ENCODE measurements at regions not wholly inside any gene's neighbourhood (a gene's known extent, or its start where the extent isn't known, plus 50 kb on each side); places are given as distances from the start of the nearest gene placed in this dataset.

DNA sequence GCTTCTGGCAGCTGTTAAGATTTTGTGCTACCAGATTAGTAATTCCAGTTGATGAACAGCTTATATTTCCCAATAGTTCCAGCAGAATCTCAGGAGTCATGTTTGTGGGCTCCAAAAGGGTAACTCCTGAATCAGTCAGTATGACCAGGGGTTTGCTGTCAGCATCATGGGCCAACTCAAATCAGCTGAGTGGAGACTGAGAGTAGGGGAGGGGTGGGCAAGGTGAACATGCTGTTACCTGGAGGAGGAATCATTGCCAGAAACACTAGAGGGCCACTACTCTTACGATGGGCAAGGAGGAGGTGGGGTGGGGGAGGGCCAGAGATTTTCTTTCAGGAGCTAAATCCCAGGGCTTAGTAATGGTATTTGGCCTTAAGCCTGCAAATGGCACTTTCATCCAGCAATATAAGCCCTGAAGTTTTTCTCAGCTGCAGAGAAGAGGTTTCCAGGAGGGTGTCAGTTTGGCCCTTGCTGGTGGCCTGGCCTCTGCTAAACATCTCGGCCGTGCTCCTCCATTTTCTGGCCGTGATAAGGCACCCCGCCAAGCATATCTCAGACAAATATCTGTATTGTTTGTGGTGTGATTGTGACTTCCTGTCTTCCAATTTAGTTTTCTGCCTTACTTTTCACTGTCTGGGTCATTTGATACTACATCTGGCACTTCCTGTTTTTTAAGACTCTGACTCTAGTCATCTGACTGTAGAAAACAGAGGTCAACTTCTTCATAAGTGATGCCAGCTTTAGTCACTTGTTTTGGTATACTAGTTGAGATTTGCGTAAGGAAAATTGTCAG is 120.5 kb upstream of the CXCR4 start:
- TF ChIP-seq EZH2phosphoT487 (IDR thresholded peaks at IDR 0.05; ENCODE audit: borderline replicate concordance, low read depth, low read length) (no peak), CTCF (conservative IDR thresholded peaks at IDR 0.05; ENCODE audit: low read length) (peak; percentile 21; the same call in 1 of the 2 replicates)
- peak; percentile 97 for DNase-seq (ENCODE audit: low spot score)
- Histone ChIP-seq H3K4me3 (ENCODE audit: low read depth, low read length, poor library complexity, severe bottlenecking) (peak overlapping the region; percentile 54), H2AFZ (ENCODE audit: low read length) (peak overlapping the region; percentile 78; the same call in 1 of the 2 replicates), H3K79me2 (ENCODE audit: insufficient read depth, low read depth, low read length) (no peaks in the 10 kb centered on the region), H3K27ac (ENCODE audit: low read depth, low read length, poor library complexity, severe bottlenecking) (peak overlapping the region; percentile 100), H3K4me2 (ENCODE audit: low read length) (peak overlapping the region; percentile 92), H3K9me3 (ENCODE audit: low read length) (no peaks in the 10 kb centered on the region), H3K4me1 (ENCODE audit: insufficient read depth, low read length, poor library complexity, severe bottlenecking) (peaks cover 88% of the 10 kb centered on the region), H3K9me2 (ENCODE audit: insufficient read depth, low read length) (no peaks in the 10 kb centered on the region), H3K36me3 (ENCODE audit: insufficient read depth, low read length) (no peaks in the 10 kb centered on the region), H4K20me1 (ENCODE audit: insufficient read depth, low read length) (no peaks in the 10 kb centered on the region)
- ChIA-PET CTCF (ENCODE audit: unreplicated experiment) (interaction anchor here (0.6 to 3.0 kb wide), 10 partner anchors 9 to 241 kb away, joined by 3 to 15 read pairs (median 4); no protein-coding TSS in a partner anchor), POLR2A (interaction anchor here (0.6 to 9.0 kb wide), 42 partner anchors 9 to 1730 kb away, joined by 3 to 191 read pairs (median 6); partner anchors contain the start of gene DARS1)
- intact Hi-C loops (cut with micrococcal nuclease; ENCODE audit: unreplicated experiment), result loop anchor here (1.0 to 5.0 kb wide), 9 partner anchors 31 to 321 kb away; partner anchors contain the start of gene CXCR4
- BruUV-seq (replicated peaks), result TSS peak; percentile 85

DNA sequence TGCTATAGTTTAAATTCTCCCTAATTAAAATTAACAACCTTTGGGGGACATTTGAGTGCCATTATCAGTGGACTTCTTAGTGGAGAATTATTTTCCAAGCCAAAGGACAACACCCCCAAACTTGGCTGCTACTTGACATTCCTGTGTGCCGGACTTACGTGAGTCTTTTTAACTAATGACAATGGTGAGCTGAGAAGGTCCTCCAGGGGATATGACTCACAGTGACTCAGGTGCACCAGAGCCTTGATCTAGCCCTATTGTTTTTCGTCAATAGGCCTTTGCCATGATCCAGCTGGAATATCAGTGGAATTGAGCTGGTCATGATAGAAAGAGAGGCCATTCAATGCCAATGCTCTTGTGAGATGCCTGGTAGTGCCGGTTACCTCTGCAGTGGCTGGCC is 118.1 kb upstream of the CXCR4 start:
- TF ChIP-seq CTCF (conservative IDR thresholded peaks at IDR 0.05; ENCODE audit: low read length), result no peak
- intact Hi-C loops (cut with micrococcal nuclease; ENCODE audit: unreplicated experiment), result loop anchor here (5.0 kb wide), 2 partner anchors 239 to 319 kb away; no protein-coding TSS in a partner anchor
- Histone ChIP-seq H3K4me3 (ENCODE audit: low read depth, low read length, poor library complexity, severe bottlenecking) (no peak overlapping the region), H3K27ac (ENCODE audit: low read depth, low read length, poor library complexity, severe bottlenecking) (peak overlapping the region; percentile 100), H3K79me2 (ENCODE audit: insufficient read depth, low read depth, low read length) (no peaks in the 10 kb centered on the region), H3K4me1 (ENCODE audit: insufficient read depth, low read length, poor library complexity, severe bottlenecking) (peaks cover 82% of the 10 kb centered on the region), H4K20me1 (ENCODE audit: insufficient read depth, low read length) (no peaks in the 10 kb centered on the region), H3K4me2 (ENCODE audit: low read length) (0 out of 2 replicates have a peak overlapping the region, but pooled peaks have one; percentile 75), H3K36me3 (ENCODE audit: insufficient read depth, low read length) (no peaks in the 10 kb centered on the region), H3K9me3 (ENCODE audit: low read length) (no peaks in the 10 kb centered on the region), H2AFZ (ENCODE audit: low read length) (peak overlapping the region; percentile 78; the same call in 1 of the 2 replicates), H3K9me2 (ENCODE audit: insufficient read depth, low read length) (no peaks in the 10 kb centered on the region)
- BruUV-seq (replicated peaks), result no TSS peak
- POLR2A ChIA-PET, result interaction anchor here (1.2 to 9.0 kb wide), 7 partner anchors 11 to 146 kb away, joined by 3 to 191 read pairs (median 28); no protein-coding TSS in a partner anchor
- DNase-seq (ENCODE audit: low spot score), result no peak
- CTCF ChIA-PET (ENCODE audit: unreplicated experiment), result interaction anchor here (1.4 to 3.0 kb wide), 2 partner anchors 9 to 29 kb away, joined by 4 to 15 read pairs; no protein-coding TSS in a partner anchor
